Lung microvascular endothelial cell (primary cell): ENCODE measurements at regions not wholly inside any gene's neighbourhood (a gene's known extent, or its start where the extent isn't known, plus 50 kb on each side); places are given as distances from the start of the nearest gene placed in this dataset.
A peak's percentile ranks its signal among the peaks of the same experiment; 100 is the strongest.
"Not testable (repeated sequence)": the region's sequence is repeated elsewhere in the genome, so short reads cannot be mapped to it uniquely, and the experiment has no call there.

ENCODE experiments used
- DNase-seq, 2 donors: peaks; one replicate each; pipeline versions ENCODE4 v3.0.0 to v3.0.0-alpha.2; 2010; ENCODE audit warnings: low read depth in 2 of 2

GRCh38 chr18:71105994-71106546 lies 817.2 kb downstream of the SOCS6 start:
- DNase-seq: no peak

- DNase-seq: peak; percentile 9 to 19
Observed at GRCh38 chr18:71105078-71105819, 816.4 kb downstream of the SOCS6 start.

DNA sequence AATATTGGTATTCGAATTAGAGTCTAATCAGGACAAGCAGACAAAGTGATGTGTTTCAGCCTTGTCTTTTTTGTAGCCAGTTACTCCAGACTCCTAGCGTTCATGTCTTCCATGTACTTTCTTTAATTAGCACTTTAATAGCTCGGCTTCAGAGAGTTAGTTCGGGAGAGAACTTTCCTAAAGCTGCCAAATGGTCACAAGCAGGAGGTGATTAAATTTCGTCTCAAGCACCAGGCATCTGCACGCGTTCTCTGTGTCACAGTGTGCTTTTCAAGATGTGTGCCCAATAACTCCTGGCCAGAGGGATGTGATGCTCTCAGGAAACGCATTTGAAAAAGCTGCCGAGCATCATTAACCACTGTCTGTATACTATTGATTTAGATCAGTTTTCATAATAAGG lies 790.8 kb downstream of the SOCS6 start:
- DNase-seq: no peak

DNA sequence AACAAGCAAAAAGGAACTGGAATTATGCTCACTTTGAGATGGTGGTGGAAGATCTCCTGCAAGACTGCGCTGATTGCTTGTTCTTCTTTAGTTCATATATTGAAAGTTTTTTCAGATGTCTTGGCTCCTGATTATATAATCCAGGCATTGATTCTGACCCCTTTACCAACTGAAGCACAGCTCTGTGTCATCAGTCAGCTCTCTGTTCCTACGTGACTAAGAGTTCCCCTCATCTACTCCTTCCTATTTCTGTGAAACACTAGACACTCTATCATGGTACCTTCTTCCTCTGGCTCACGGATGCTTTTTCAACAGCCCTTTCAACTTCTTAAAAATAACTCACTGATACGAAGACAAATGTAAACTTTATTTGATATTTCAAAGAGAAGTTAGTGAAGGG lies 788.6 kb downstream of the SOCS6 start:
- no peak for DNase-seq

GRCh38 chr18:71075147-71075546 lies 786.3 kb downstream of the SOCS6 start:
- DNase-seq: no peak

- DNase-seq: no peak
Observed at GRCh38 chr18:71068338-71068737, 779.5 kb downstream of the SOCS6 start.

- no peak for DNase-seq
Observed at GRCh38 chr18:71049893-71050292, 761.0 kb downstream of the SOCS6 start.

- peak in 1 of 2 donors; percentile 46 for DNase-seq
Observed at GRCh38 chr18:71047882-71048281, 759.0 kb downstream of the SOCS6 start.

DNA sequence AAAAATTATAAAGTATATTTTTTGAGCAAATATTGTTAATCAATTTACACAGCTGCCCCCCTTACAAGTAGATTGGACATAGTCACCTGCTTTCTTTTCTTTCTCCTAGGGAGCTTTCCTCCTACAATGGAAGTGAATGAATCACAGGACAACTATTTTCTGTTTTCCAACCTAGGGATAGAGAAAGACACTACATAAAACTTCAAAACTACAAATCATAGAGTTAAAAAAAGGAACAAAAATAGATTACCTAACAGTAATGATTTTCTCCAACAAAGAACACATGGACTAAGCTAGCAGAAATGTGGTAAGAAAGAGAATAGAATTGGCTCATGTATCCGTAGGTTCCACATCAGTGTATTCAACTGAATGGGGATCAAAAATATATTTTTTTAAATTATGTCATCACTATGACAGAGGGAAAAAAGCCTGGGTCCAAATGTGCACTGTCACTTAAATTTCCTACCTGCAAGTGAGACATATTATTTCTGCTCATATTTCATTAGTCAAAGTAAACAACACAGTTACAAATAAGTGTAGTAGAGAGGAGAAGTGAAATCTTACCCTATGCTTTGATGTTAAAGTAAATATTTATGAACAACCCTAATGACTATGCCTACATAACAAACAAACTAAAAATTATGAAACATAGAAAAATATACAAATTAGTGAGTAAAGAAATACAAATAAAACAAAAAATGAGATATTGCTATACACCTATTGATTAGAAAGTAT lies 756.7 kb downstream of the SOCS6 start:
- no peak for DNase-seq

DNA sequence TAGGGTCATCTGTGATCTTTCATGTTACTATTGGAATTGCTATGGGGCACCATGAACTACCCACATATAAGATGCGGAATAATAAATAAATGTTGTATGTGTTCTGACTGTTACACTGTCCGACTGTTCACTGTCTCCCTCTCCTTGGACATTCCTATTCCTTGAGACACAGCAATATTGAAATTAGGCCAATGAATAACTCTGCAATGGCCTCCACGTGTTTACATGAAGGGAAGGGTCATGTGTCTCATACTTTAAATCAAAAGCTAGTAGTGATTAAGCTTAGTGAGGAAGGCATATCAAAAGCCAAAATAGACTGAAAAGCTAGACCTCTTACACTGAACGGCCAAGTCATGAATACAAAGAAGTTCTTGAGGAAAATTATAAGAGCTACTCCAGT lies 751.3 kb downstream of the SOCS6 start:
- DNase-seq: no peak

GRCh38 chr18:71038196-71038595 lies 749.4 kb downstream of the SOCS6 start:
- peak in 1 of 2 donors; percentile 87 for DNase-seq

DNA sequence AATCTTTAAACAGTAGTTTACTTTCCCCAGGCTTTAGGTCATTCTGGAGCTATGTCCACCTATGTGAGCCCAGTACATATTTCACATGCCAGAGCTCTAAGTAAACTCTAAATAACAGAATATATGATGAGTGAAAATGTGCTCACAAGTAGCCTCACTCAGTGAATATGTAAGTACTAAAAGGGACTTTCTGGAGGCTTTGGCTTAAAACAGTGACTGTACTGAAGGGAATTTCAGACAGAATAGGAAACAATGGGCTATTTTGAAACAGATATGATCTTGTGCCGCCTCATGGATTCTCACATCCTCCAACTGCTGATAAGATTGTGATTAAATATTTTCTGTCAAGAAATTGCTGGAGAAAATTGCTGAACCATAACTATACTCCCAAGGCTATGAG lies 747.9 kb downstream of the SOCS6 start:
- DNase-seq: peak; percentile 75 to 76

GRCh38 chr18:71031296-71032191 lies 742.7 kb downstream of the SOCS6 start:
- DNase-seq: not testable (repeated sequence)

DNA sequence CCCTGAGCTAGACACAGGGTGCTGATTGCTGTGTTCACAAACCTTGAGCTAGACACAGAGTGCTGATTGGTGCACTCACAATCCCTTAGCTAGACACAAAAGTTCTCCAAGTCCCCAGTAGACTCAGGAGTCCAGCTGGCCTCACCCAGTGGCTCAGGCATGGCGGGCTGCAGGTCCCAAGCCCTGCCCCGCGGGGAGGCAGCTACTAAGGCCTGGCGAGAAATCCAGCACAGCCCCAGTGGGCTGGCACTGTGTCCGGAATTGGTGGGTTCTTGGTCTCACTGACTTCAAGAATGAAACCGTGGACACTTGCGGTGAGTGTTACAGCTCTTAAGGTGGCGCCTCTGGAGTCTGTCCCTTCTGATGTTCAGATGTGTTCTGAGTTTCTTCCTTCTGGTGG lies 741.2 kb downstream of the SOCS6 start:
- DNase-seq: not testable (repeated sequence)

DNA sequence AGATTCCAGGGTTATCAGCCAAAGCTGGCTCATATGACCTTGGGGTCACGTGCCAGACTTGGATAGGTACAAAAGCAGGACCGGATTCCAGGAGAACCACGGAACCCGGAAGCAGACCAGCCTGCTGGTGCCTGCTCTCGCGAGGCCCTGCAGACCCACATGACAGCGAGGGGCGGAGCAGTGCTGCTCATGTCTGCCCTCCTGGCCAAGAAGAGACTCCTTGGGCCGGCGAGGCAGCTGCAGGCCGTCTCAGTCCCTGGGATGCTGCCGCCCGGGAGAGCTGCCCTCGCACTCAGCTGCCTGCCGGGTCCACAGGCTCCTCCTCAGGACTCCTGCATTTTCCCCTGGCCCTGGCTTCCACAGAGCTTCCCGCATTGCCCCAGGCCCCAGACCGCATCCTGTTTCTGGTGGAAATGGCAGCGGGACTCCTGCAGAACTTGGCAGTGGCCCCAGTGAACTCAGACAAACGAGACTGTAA lies 739.5 kb downstream of the SOCS6 start:
- DNase-seq: peak in 1 of 2 donors; percentile 36

GRCh38 chr18:71027531-71027930 lies 738.7 kb downstream of the SOCS6 start:
- no peak for DNase-seq

GRCh38 chr18:71025505-71026225 lies 736.8 kb downstream of the SOCS6 start:
- DNase-seq: no peak

- no peak for DNase-seq
Observed at GRCh38 chr18:71022389-71022788, 733.5 kb downstream of the SOCS6 start.

- DNase-seq: no peak
Observed at GRCh38 chr18:71021030-71021362, 732.2 kb downstream of the SOCS6 start.

DNA sequence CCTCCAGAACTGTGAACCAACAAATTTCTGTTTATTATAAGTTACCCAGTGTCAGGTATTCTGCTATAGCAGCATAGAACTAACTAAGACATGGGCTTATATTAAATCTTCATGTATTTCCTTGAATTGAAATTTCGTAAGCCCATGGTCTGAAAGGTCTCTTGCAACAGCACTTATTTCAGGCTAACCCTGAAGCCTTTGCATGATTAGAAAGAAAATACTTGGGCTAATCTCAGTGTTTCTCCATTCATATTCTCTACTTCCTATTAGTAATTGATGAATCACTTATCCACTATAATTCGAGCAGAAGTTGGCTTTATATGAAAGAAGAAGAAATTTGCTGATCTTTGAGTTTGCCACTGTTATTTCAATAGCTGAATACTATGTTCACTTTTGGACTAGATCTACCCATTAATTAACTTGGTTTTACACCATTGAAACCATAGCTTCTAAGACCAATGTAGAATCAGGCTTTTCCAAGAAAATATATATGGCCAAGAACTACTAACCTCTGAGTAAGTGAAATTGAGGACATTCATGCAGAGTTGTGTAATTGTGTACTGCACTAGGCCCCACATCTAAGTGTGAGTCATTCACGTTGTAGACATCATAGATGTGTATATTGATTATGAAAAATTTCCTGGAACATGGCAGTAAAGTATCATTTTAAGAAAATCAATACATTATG lies 731.6 kb downstream of the SOCS6 start:
- no peak for DNase-seq
